ENCODE measurements at regions not wholly inside any gene's neighbourhood (a gene's known extent, or its start where the extent isn't known, plus 50 kb on each side); places are given as distances from the start of the nearest gene placed in this dataset.

GRCh38 chr1:213385806-213386324, 334.8 kb downstream of the RPS6KC1 start:
- CTCF ChIA-PET, result no interaction called here
- Mint-ChIP-seq H3K36me3 (no peaks in the 10 kb centered on the region), H3K27ac (no peak overlapping the region), H3K4me3 (no peak overlapping the region), H3K9me3 (ENCODE audit: low read depth) (no peaks in the 10 kb centered on the region), H3K4me1 (no peaks in the 10 kb centered on the region), H3K27me3 (no peaks in the 10 kb centered on the region)
- ATAC-seq (no peak), DNase-seq (no peak)

DNA sequence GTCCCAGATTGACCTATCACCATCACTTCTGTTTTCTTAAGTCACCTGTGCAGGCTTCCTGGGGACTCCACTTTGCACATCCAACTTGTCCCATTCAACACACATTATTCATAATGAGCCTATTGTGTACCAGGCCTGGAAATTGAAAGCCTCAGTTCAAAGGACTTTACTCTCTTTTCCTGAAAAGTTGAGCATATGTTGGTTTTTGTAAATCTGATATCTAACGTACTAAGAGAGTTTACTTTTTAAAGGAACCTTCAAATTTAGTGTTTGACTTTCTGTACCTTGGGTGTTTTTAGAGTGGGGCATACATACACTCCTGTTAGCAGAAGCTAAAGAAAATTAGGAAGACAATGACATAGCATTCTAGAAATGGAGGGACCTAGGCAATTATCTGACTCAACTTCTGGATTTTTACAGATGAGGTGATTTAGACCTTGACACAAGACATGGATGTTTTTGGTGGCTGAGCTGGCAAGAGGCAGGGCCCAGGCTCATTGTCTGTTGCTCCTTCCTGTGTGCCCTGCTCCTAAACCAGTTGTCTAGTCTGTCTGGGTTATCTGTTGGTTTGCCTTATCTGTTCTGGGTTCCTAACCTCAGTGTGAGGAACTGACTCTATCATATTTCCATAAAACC, 336.5 kb downstream of the RPS6KC1 start:
- Mint-ChIP-seq H3K4me3 (no peak overlapping the region), H3K9me3 (ENCODE audit: low read depth) (no peaks in the 10 kb centered on the region), H3K27me3 (peaks cover 2% of the 10 kb centered on the region)

GRCh38 chr1:213388199-213388598, 337.2 kb downstream of the RPS6KC1 start:
- CTCF ChIA-PET, result no interaction called here
- ATAC-seq (no peak), DNase-seq (no peak)
- Mint-ChIP-seq H3K4me3 (no peak overlapping the region), H3K27ac (no peak overlapping the region), H3K36me3 (no peaks in the 10 kb centered on the region), H3K27me3 (peaks cover 2% of the 10 kb centered on the region), H3K9me3 (ENCODE audit: low read depth) (no peaks in the 10 kb centered on the region), H3K4me1 (no peaks in the 10 kb centered on the region)

More for the DNA sequence above, 336.5 kb downstream of the RPS6KC1 start:
- CTCF ChIA-PET, result no interaction called here
- H3K27ac Mint-ChIP-seq, result no peak overlapping the region
- H3K36me3 Mint-ChIP-seq, result no peaks in the 10 kb centered on the region
- no peaks in the 10 kb centered on the region for H3K4me1 Mint-ChIP-seq
- DNase-seq (no peak), ATAC-seq (no peak)

DNA sequence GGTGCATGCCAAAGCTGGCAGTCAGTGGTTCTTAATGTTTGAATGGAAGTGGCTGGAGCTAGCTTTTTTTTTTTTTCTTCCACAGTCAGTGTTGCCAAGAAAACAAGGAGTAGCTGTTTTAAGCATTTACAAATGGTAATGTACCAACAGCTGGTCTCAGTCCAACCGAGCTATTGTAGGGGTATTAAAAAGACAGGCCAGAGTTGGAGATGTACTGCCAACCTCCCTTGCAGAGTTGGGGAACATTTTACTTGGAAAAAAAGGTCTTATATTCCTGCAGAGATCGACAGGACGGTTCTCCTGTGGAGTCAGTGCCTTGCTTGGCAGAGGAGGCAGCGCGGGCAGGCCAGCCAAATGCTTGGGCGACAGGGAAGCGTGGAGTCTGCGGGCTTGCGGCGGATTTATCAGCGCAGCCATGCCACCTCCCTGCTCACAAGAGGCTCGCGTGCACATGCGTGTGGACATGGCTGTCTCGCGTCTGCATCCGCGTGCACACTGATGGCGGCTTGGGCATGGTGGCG, 338.1 kb downstream of the RPS6KC1 start:
- Mint-ChIP-seq H3K4me3 (no peak overlapping the region), H3K27me3 (peaks cover 2% of the 10 kb centered on the region), H3K4me1 (no peaks in the 10 kb centered on the region), H3K27ac (no peak overlapping the region), H3K36me3 (no peaks in the 10 kb centered on the region), H3K9me3 (ENCODE audit: low read depth) (no peaks in the 10 kb centered on the region)
- ATAC-seq (no peak), DNase-seq (no peak)
- CTCF ChIA-PET, result no interaction called here

GRCh38 chr1:213391445-213391844, 340.4 kb downstream of the RPS6KC1 start:
- Mint-ChIP-seq H3K4me3 (no peak overlapping the region), H3K4me1 (no peaks in the 10 kb centered on the region), H3K9me3 (ENCODE audit: low read depth) (no peaks in the 10 kb centered on the region), H3K27me3 (peaks cover 2% of the 10 kb centered on the region), H3K36me3 (no peaks in the 10 kb centered on the region), H3K27ac (no peak overlapping the region)
- ATAC-seq, result no peak
- CTCF ChIA-PET, result no interaction called here
- DNase-seq, result no peak

- H3K4me1 Mint-ChIP-seq, result no peaks in the 10 kb centered on the region
- no peaks in the 10 kb centered on the region for H3K36me3 Mint-ChIP-seq
- H3K4me3 Mint-ChIP-seq, result no peak overlapping the region
- CTCF ChIA-PET, result no interaction called here
- peaks cover 2% of the 10 kb centered on the region for H3K27me3 Mint-ChIP-seq
- no peak overlapping the region for H3K27ac Mint-ChIP-seq
- no peak for DNase-seq
- ATAC-seq, result no peak
- H3K9me3 Mint-ChIP-seq (ENCODE audit: low read depth), result no peaks in the 10 kb centered on the region
Measured at GRCh38 chr1:213393860-213394259, 342.8 kb downstream of the RPS6KC1 start.

DNA sequence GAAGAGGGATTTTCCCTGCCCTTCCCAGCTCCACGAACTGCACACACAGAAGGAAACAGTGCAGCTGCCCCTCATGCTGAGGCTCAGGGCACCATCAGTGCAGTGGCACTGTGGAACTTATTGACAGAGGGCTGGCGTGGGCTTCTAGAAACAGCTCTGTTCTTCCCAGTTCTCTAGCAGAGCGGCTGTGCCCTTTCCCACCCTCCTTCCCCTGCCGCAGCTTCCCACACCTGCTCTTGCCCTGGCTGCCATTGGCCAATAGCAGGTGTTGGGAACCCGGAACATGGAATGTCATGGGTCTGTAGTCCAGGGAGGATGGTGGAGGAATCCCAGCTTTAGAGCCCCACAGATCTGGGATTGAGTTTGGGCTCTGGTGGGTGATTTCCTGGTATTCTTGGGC, 343.8 kb downstream of the RPS6KC1 start:
- DNase-seq (no peak), ATAC-seq (no peak)
- Mint-ChIP-seq H3K27me3 (peaks cover 2% of the 10 kb centered on the region), H3K4me3 (no peak overlapping the region), H3K36me3 (no peaks in the 10 kb centered on the region), H3K4me1 (no peaks in the 10 kb centered on the region), H3K27ac (no peak overlapping the region), H3K9me3 (ENCODE audit: low read depth) (no peaks in the 10 kb centered on the region)
- CTCF ChIA-PET, result no interaction called here

DNA sequence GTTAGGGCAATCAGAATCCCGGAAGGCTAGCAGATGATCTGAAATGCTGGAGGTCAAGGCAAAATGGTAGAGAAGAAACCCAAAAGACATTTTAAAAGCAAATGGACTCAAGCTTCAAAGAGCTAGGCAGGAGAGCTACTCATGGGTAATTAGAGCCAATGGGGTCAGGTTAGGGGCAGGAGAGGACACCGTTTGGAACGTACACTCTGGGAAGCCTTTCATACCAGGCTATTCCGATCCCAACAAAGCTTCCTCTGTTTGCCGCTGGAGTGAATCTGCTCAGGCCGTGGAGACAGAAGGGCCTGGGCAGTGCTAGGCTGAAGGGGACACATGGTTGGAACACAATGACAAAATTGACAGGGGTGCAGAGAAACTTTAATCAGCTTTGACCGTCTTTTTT, 346.6 kb downstream of the RPS6KC1 start:
- CTCF ChIA-PET, result no interaction called here
- no peaks in the 10 kb centered on the region for H3K27me3 Mint-ChIP-seq
- H3K27ac Mint-ChIP-seq, result no peak overlapping the region
- no peak for DNase-seq
- H3K9me3 Mint-ChIP-seq (ENCODE audit: low read depth), result no peaks in the 10 kb centered on the region
- no peak overlapping the region for H3K4me3 Mint-ChIP-seq
- no peaks in the 10 kb centered on the region for H3K36me3 Mint-ChIP-seq
- ATAC-seq, result no peak
- no peaks in the 10 kb centered on the region for H3K4me1 Mint-ChIP-seq

DNA sequence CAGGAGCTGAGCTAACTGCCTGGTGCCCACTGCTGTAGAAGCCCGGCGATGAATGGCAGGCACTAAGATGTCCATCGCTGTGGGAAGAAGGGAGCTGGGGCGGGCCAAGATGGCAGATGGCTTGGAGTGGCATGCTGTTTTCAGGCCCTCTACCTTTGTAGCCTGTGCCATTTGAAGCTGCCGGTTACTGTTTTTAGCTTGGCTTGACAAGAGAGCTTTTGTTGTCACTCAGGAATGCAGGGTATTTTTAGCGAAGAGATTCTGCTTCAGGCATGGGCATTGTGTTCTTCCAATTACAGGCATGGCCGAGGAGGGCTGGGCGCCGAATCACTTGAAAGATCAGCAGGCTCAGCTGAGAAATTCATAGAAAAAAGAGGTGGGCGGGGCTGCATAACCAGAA, 348.7 kb downstream of the RPS6KC1 start:
- CTCF ChIA-PET, result no interaction called here
- ATAC-seq (no peak), DNase-seq (no peak)
- no peaks in the 10 kb centered on the region for H3K4me1 Mint-ChIP-seq
- no peak overlapping the region for H3K4me3 Mint-ChIP-seq
- no peaks in the 10 kb centered on the region for H3K9me3 Mint-ChIP-seq (ENCODE audit: low read depth)
- no peaks in the 10 kb centered on the region for H3K36me3 Mint-ChIP-seq
- H3K27me3 Mint-ChIP-seq, result no peaks in the 10 kb centered on the region
- no peak overlapping the region for H3K27ac Mint-ChIP-seq

DNA sequence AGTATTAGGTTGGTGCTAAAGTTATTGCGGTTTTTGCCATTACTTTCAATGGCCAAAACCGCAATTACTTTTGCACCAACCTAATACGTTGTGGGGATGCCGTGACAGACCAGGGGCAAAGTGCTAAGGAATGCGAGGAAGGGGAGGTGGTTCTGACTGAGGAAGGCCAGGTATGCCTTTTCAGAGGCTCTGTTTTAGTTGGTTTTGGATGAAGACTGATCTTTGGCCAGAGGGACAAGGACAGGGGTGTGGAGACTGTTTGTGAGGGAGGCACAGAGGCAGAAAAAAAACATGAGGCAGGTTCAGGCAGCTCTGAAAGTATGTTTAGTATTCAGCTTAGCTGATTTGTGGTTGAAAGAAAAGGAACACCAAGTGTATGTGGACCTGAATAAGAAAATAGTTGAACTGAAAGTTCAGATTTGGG, 358.2 kb downstream of the RPS6KC1 start:
- Mint-ChIP-seq H3K4me1 (no peaks in the 10 kb centered on the region), H3K9me3 (ENCODE audit: low read depth) (no peaks in the 10 kb centered on the region), H3K36me3 (no peaks in the 10 kb centered on the region), H3K27me3 (no peaks in the 10 kb centered on the region), H3K27ac (no peak overlapping the region), H3K4me3 (no peak overlapping the region)
- CTCF ChIA-PET, result no interaction called here
- DNase-seq (no peak), ATAC-seq (no peak)

- Mint-ChIP-seq H3K36me3 (no peaks in the 10 kb centered on the region), H3K27me3 (no peaks in the 10 kb centered on the region), H3K4me1 (no peaks in the 10 kb centered on the region), H3K27ac (no peak overlapping the region), H3K9me3 (ENCODE audit: low read depth) (no peaks in the 10 kb centered on the region), H3K4me3 (no peak overlapping the region)
- ATAC-seq, result no peak
- DNase-seq, result no peak
- CTCF ChIA-PET, result no interaction called here
Measured at GRCh38 chr1:213409971-213410370, 358.9 kb downstream of the RPS6KC1 start.

DNA sequence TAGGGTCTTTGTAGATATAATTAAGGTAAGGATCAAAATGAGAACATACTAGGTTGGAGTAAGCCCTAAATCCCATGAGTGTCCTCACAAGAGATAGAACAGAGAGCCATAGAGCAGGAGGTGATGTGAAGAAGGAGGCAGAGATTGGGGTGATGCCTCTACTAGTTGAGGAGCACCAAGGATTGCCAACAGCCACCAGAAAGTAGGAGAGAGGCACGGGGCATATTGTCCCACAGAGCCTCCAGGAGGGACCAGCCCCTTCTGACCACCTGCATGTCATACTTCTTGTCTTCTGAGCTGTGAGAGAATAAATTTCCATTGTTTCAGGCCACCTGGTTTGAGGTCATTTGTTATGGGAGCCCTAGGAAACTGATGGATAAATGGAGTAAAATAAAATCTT, 363.3 kb downstream of the RPS6KC1 start:
- Mint-ChIP-seq H3K36me3 (no peaks in the 10 kb centered on the region), H3K27ac (no peak overlapping the region), H3K9me3 (ENCODE audit: low read depth) (no peaks in the 10 kb centered on the region), H3K4me1 (no peaks in the 10 kb centered on the region), H3K27me3 (no peaks in the 10 kb centered on the region), H3K4me3 (no peak overlapping the region)
- ATAC-seq (no peak), DNase-seq (no peak)
- CTCF ChIA-PET, result no interaction called here

GRCh38 chr1:213414911-213415310, 363.9 kb downstream of the RPS6KC1 start:
- Mint-ChIP-seq H3K9me3 (ENCODE audit: low read depth) (no peaks in the 10 kb centered on the region), H3K4me3 (no peak overlapping the region), H3K27ac (no peak overlapping the region), H3K27me3 (no peaks in the 10 kb centered on the region), H3K36me3 (no peaks in the 10 kb centered on the region), H3K4me1 (no peaks in the 10 kb centered on the region)
- DNase-seq, result no peak
- CTCF ChIA-PET, result no interaction called here
- ATAC-seq, result no peak

DNA sequence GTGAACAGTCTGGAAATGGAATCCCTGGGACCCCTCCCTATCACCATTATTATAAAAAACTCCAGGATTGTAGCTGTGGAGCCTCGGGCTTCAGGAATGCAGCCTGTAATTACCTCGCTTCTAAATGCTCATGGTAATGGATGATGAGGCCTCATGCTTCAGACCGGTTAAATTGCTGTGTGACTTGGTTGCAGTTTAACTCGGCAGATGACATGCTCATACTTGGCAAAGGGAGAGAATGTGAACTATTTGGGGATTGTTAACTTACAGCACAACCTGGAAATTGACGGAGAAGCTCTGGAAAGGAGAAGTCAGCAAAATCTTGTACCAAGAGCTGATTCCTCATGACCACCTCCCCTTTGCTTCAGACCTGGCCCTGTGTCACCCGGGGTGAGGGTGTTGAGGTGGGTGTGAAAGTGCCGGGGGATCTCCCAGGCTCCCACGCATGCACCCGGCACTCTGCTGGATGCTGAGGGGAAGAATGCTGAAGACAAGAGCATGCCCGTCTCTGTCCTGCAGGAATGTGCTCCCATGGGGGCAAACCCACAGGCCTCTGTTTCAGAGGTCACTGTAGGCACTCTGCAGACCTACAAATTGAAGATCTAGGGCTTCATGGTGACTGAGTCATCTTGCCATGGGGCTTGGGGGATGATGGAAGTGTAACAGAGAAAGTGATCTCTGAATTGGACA, 364.8 kb downstream of the RPS6KC1 start:
- CTCF ChIA-PET, result no interaction called here
- Mint-ChIP-seq H3K27me3 (no peaks in the 10 kb centered on the region), H3K27ac (no peak overlapping the region), H3K4me1 (no peaks in the 10 kb centered on the region), H3K9me3 (ENCODE audit: low read depth) (no peaks in the 10 kb centered on the region), H3K36me3 (no peaks in the 10 kb centered on the region), H3K4me3 (no peak overlapping the region)
- ATAC-seq, result no peak
- DNase-seq, result no peak

Measured in activated CD8-positive, alpha-beta memory T cell treated with anti-CD3 and anti-CD28 coated beads, Interleukin-2, amount 10 ng/mL, durations not matched to agents 7 days and 5 days (primary cell).